Choroid plexus epithelial cell (primary cell): ENCODE measurements at regions not wholly inside any gene's neighbourhood (a gene's known extent, or its start where the extent isn't known, plus 50 kb on each side); places are given as distances from the start of the nearest gene placed in this dataset.

Experiments used
- DNase-seq: peaks from one replicate; pipeline ENCODE4 v3.0.0-alpha.2; 2010; ENCODE audit warnings: low read depth
- H3K4me3 ChIP-seq: 2 replicates; pipeline ENCODE4 v1.5.1; 2011; ENCODE audit warnings: low read depth, mild to moderate bottlenecking, control low read depth, low read length, moderate library complexity
- TF ChIP-seq, protein P1 (sequence below): conservative IDR thresholded peaks from 2 replicates; pipeline ENCODE4 v1.5.1; 2011; ENCODE audit warnings: low read depth, mild to moderate bottlenecking, control low read depth, inconsistent platforms, low read length, moderate library complexity

DNA sequence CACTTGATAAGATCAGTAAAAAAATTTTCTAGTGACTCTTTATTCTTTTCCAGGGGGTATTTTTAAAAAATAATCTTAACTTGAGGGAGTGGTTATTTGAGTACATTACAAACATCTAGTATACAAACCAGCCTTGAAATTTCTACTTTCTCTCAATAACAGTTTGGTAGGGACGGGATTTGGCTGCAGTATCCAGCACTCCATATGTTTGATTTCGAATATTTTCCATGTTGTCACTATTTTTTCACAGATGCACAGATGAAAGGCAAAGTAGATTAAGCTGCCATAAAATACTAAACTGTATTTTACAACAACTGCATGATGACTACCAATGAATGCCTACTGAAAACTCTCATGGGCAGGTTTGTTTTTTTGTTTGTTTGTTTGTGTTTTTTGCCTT lies 225.0 kb downstream of the COX7B2 start:
- TF ChIP-seq, protein P1, sequence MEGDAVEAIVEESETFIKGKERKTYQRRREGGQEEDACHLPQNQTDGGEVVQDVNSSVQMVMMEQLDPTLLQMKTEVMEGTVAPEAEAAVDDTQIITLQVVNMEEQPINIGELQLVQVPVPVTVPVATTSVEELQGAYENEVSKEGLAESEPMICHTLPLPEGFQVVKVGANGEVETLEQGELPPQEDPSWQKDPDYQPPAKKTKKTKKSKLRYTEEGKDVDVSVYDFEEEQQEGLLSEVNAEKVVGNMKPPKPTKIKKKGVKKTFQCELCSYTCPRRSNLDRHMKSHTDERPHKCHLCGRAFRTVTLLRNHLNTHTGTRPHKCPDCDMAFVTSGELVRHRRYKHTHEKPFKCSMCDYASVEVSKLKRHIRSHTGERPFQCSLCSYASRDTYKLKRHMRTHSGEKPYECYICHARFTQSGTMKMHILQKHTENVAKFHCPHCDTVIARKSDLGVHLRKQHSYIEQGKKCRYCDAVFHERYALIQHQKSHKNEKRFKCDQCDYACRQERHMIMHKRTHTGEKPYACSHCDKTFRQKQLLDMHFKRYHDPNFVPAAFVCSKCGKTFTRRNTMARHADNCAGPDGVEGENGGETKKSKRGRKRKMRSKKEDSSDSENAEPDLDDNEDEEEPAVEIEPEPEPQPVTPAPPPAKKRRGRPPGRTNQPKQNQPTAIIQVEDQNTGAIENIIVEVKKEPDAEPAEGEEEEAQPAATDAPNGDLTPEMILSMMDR: no peak
- no peak for DNase-seq
- H3K4me3 ChIP-seq: no peak overlapping the region

DNA sequence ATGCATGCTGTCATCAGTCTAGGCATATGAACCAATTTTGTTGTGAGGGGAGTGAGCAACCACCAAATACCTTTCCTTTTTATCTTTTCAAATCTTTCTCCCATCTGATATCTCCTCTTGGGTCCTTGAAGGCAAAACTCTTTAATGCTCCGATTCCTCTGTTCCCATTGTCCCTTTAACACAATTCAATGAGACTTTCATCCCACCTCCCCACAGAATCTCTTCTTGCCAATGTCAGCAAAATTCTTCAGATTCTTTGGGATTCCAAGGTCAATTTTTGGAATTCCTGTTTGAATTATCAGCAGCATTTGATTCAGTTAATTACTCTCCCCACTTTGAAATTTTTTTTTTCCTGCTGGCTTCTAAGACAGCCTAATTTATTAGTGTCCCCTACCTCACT lies 232.7 kb downstream of the COX7B2 start:
- DNase-seq: no peak
- TF ChIP-seq, protein P1: no peak
- H3K4me3 ChIP-seq: no peak overlapping the region

DNA sequence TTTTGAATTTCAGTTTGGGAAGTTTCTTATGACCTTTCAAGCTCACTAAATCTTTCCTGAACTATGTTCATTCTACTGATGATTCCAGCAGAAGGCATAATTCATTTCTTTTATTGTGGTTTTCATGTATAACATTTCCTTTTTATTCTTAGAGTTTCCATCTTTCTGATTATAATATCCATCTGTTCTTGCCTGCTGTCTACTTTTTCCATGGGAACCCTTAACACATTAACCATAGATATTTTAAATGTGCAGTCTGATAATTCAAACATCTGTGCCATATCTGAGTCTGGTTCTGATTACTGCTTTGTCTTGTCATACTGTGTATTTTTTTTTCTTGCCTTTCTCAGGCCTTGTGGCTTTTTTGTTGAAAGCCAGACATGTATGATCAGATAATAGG lies 234.7 kb downstream of the COX7B2 start:
- no peak overlapping the region for H3K4me3 ChIP-seq
- TF ChIP-seq, protein P1: no peak
- DNase-seq: no peak

DNA sequence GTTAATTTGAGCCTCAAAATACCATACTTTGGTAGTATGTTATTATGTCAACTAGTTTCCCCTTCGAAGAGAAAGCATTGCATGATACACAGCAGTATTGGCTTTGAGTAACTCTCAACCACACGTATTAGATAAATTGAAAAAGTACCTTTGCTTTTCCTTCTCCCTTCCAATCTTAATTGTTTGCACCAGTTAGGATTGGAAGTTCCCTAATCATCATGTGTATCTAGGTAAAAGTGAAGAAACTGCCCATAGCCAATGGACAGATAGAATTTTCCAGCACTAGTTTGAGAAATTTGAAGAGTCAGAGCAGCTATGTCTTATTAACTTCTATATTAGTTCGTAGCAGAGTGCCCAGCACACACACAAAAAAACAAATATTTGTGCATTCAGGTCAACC lies 241.3 kb downstream of the COX7B2 start:
- no peak for DNase-seq
- TF ChIP-seq, protein P1: no peak
- no peak overlapping the region for H3K4me3 ChIP-seq

DNA sequence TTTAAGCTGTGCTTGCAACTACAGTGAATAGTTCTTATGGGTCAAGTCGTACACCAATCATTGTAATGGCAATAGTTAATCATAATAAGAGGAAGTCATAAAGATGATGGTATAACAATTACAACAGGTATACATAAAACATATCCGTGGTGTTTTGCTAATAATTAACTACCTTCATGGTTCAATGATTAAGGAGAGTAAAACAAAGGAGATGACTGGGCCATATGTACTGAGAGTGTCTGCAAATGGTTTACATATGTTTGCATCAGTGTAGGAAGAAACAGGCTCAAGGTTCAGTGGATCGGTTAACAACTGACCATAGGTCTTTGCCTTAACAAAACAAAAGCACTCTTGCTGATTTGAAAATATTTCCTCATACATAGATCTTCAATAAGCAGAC lies 253.0 kb downstream of the COX7B2 start:
- TF ChIP-seq, protein P1: no peak
- no peak overlapping the region for H3K4me3 ChIP-seq
- no peak for DNase-seq

DNA sequence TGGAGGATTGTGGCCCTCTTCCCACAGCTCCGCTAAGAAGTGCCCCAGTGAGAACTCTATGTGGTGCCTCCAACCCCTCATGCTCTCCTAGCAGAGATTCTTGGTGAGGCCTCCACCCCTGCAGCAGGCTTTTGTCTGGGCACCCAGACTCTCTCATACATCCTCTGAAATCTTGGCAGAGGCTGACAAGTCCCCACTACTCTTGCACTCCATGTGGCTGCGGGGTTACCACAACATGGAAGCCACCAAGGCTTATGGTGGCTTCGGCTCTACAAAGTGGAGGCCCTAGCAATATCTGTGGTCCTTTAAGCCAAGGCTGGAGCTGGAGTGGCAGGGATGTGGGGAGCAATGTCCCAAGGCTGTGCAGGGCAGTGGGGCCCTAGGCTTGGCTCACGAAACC lies 255.2 kb downstream of the COX7B2 start:
- no peak for DNase-seq
- TF ChIP-seq, protein P1: no peak
- no peak overlapping the region for H3K4me3 ChIP-seq

DNA sequence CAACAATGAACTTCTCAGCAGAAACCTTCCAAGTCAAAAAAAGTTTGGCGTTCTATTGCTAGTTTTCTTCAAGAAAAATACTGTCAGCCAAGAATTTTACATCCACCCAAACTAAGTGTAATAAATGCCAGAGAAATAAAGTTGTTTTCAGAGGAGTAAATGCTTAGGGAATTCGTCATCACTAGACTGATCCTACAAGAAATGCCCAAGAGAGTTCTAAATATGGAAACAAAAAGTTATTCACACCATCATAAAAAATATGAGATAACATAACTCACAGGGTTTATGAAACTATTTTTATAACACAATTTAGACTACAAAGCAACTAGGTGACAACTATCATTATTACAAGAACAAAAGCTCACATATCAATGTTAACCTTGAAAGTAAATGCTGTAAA lies 259.5 kb upstream of the GABRA2 start:
- peak; percentile 3 for DNase-seq
- TF ChIP-seq, protein P1: no peak
- no peak overlapping the region for H3K4me3 ChIP-seq
